ENCODE measurements at regions not wholly inside any gene's neighbourhood (a gene's known extent, or its start where the extent isn't known, plus 50 kb on each side); places are given as distances from the start of the nearest gene placed in this dataset.
"Not testable (repeated sequence)": the region's sequence is repeated elsewhere in the genome, so short reads cannot be mapped to it uniquely, and the experiment has no call there.

GRCh38 chr15:79540551-79540950, 108.4 kb downstream of the MINAR1 start:
- DNase-seq: no peak

GRCh38 chr15:79541196-79541595, 109.1 kb downstream of the MINAR1 start:
- no peak for DNase-seq

GRCh38 chr15:79543097-79543496, 111.0 kb downstream of the MINAR1 start:
- DNase-seq: no peak

- no peak for DNase-seq
Observed at GRCh38 chr15:79549196-79549595, 117.1 kb downstream of the MINAR1 start.

GRCh38 chr15:79560384-79560783, 128.2 kb downstream of the MINAR1 start:
- no peak for DNase-seq

- no peak for DNase-seq
Observed at GRCh38 chr15:79561982-79562381, 129.8 kb downstream of the MINAR1 start.

- no peak for DNase-seq
Observed at GRCh38 chr15:79562403-79562815, 130.3 kb downstream of the MINAR1 start.

GRCh38 chr15:79562899-79563298, 130.8 kb downstream of the MINAR1 start:
- DNase-seq: no peak

- DNase-seq: no peak
Observed at GRCh38 chr15:79570004-79570403, 137.9 kb downstream of the MINAR1 start.

GRCh38 chr15:79572691-79573404, 140.7 kb downstream of the MINAR1 start:
- DNase-seq: no peak

GRCh38 chr15:79574431-79575273, 142.5 kb downstream of the MINAR1 start:
- DNase-seq: not testable (repeated sequence)

- DNase-seq: no peak
Observed at GRCh38 chr15:79582650-79583049, 150.5 kb downstream of the MINAR1 start.

- DNase-seq: no peak
Observed at GRCh38 chr15:79592126-79592525, 160.0 kb downstream of the MINAR1 start.

GRCh38 chr15:79593119-79593869, 161.2 kb downstream of the MINAR1 start:
- no peak for DNase-seq

GRCh38 chr15:79595306-79595705, 163.2 kb downstream of the MINAR1 start:
- no peak for DNase-seq

- peak; percentile 28 for DNase-seq
Observed at GRCh38 chr15:79595995-79596622, 164.0 kb downstream of the MINAR1 start.

GRCh38 chr15:79598639-79599038, 166.5 kb downstream of the MINAR1 start:
- DNase-seq: no peak

- no peak for DNase-seq
Observed at GRCh38 chr15:79601405-79602086, 169.4 kb downstream of the MINAR1 start.

- no peak for DNase-seq
Observed at GRCh38 chr15:79602180-79602579, 170.0 kb downstream of the MINAR1 start.

GRCh38 chr15:79602731-79603130, 170.6 kb downstream of the MINAR1 start:
- DNase-seq: no peak

- no peak for DNase-seq
Observed at GRCh38 chr15:79606831-79607355, 174.8 kb downstream of the MINAR1 start.
